OCI-M1 (cell line): ENCODE measurements at regions not wholly inside any gene's neighbourhood (a gene's known extent, or its start where the extent isn't known, plus 50 kb on each side); places are given as distances from the start of the nearest gene placed in this dataset.
A peak's percentile ranks its signal among the peaks of the same experiment; 100 is the strongest.
"Not testable (repeated sequence)": the region's sequence is repeated elsewhere in the genome, so short reads cannot be mapped to it uniquely, and the experiment has no call there.

Source experiments
- DNase-seq: peaks from one replicate; lab custom pipeline; 2025; lab: John Stamatoyannopoulos, UW

DNA sequence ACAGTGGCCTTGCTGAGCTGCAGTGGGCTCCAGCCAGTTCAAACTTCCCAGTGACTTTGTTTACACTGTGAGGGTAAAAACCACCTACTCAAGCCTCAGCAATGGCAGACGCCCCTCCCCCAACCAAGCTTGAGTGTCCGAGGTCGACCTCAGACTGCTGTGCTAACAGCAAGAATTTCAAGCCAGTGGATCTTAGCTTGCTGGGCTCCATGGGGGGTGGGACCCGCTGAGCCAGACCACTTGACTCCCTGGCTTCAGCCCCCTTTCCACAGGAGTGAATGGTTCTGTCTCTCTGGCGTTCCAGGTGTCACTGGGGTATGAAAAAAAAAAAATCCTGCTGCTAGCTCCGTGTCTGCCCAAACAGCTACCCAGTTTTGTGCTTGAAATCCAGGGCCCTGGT, 168.9 kb upstream of the INTU start:
- no peak for DNase-seq

DNA sequence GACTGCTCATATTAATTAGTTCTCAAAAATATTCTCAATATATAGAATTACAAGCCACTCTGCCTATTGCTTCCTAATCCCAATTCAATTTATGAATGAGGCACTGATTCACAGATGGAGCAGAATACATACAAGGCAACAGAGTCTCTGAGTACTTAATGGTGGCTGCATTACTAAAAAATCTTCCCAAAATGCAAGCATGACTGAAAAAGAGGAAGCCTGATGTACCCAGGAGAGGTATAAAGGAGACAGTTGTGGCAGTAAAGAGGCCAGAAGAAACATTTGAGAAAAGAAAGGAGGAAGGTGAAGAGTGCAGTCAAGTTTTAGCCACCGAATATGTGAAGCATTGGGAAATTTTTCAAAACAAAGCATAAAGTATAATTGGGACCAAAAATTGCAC, 163.2 kb upstream of the INTU start:
- DNase-seq, result no peak

DNA sequence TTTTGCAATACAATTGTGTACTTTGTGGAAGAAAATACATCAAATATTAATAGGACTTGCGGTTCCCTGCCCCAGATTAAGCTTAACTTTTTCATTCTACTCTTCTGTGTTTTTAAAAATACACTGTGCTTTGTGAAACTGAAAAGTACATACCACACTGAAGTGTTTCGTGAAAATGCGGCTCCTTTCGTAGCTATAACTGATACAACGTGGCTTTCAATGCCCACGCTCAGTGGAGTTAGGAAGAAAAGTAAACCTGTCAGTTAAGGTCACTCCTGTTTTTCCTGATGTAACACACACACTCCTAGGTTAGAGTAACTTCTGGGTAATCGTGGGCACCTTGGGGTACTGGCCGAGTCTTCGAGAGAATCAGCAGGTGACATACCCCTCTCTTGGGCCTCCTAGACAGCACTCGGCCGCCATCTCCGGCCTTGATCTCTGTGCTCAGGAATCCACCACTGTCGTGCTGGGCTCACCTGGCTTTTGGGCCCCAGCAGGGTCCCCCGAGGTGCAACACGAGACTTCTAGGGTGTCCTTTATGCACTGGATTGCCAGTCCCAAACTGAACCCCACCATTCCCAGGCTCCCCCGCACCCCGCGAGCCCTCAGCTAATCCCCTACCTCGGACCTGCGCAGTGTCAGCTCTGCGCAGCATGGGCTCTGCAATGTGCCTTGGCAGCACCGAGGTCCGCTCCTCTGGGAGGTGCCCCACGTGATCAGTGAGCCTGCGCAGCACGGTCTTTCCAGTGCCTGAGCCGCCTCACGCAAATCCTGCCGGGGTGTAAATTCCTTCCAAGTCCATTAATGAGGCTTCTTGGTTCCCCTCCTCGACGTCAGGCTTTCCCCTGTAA, 162.6 kb upstream of the INTU start:
- no peak for DNase-seq

DNA sequence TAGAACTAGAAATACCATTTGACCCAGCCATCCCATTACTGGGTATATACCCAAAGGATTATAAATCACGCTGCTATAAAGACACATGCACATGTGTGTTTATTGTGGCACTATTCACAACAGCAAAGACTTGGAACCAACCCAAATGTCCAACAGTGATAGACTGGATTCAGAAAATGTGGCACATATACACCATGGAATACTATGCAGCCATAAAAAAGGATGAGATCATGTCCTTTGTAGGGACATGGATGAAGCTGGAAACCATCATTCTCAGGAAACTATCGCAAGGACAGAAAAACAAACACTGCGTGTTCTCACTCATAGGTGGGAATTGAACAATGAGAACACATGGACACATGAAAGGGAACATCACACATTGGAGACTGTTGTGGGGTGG, 154.5 kb upstream of the INTU start:
- DNase-seq, result not testable (repeated sequence)

DNA sequence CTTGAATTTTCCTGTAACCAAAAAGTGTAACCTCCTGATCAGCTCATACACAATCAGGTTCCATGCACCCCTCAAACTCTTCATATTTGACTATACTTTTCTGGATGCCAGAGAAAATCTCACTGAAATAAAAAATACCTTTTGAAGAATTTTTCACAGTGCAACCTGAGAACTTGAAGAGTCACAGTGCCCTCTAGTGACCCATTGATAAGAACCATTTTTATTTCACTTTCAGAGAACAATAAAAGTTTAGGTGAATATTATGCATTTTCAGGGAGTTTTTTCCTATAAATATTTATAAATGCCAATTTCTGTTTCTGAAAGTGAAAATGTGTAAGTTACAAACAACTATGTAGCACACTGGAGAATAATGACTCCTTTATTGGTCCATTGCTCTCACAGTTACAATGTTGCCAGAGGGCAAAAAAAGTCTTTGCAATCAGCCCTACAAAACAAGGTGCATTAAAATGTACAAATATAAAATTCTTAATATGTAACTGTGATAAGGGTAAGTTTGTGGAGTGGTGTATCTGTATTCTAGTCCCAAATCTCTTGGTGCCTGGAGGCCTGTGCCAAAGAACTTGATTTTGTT, 153.6 kb upstream of the INTU start:
- DNase-seq, result peak; percentile 57

DNA sequence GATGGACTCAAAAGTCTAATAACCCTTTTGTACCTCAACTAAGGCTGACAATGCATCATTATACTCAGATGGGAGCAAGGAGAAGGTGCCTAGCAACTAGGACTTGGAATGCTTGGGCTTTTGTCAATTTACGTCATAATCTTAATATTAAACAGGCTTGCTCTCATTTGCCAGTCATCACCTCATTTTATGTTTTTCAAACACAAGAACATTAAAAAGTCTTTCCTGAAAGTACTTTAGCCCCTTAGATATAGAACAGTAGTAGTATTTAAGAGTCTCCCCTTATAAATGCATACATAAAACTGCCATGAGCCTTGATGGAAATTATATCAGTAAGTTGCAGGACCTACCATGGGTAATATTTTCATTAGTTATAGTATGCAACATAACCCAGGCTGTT, 150.7 kb upstream of the INTU start:
- no peak for DNase-seq

DNA sequence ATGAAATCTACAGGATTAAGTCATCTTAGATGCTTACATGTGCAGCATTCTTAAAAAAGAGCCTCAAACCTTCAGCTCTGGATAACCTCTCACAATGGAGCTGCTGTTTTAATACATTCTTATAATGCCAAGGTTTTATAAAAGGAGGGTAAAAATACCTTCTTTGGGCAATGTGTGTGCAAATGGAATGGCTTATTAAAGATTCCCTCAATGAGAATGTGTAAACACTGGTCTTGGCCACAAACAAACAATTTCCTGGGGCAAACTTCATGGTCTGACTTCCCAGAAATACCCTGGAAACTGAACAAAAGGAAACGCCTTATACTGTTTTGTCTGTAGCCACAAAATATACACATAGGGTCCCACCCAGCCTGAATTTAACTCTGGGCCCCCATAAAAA, 148.6 kb upstream of the INTU start:
- DNase-seq, result no peak

DNA sequence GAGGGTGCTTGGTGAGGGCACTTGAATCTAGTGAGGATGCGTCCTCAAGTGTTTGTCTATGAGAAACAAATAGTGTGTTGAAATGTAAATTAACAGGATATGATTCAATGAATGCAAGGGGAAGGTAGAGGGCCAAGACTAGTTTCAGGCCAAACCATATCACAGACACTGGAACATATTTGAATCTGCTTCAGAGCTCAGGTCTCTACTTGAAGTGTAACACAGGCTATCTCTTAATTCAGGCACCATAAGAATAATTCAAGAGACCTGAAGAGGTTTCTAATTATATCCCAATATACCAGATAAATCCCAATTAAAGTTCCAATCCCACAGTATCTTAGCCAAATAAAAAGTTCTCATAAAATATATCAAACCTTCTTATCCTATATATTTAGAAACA, 146.5 kb upstream of the INTU start:
- DNase-seq, result no peak

DNA sequence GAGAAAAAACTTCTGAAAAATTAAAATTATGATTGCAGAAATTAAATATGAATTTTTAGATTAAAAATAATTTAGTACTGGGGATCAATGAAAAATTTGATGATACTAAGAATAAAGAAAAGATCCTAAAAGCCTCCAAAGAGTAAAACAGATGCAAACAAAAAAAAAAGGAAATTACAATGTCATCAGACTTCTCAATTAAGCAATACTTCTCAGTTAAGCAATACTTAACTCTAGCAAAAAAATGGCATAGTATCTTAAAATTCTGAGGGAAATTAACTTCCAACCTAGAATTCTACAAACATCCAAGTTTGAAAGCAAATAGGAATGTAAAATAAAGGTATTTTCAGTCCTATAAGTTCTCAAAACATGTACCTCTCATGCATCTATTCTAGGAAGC, 141.2 kb upstream of the INTU start:
- no peak for DNase-seq

DNA sequence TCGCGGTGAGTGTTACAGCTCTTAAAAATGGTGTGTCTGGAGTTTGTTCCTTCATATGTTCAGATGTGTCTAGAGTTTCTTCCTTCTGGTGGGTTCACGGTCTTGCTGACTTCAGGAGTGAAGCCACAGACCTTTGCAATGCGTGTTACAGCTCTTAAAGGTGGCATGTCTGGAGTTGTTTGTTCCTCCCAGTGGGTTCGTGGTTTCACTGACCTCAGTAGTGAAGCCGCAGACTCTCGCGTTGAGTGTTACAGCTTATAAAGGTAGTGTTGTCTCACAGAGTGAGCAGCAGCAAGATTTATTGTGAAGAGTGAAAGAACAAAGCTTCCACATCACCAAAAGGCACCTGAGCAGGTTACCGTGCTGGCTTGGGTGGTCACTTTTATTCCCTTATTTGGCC, 135.9 kb upstream of the INTU start:
- DNase-seq, result not testable (repeated sequence)

DNA sequence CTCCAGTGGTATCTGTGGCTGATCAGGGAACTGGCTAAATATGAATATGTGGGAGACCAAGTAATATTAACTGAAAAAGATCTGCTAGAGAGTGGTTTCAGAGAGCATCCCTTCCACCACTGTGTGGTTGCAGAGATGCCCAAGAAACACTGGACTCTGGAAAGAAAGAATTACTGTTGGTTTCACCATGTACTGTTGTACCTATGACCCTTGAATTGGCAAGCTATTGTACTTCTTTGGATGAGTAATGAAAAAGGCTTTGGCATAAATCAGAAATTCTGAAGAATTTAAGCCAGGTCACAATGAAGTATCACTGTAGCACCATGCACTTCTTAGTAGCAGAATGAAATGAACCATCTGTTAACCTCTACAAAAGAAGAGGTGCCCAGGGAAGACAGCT, 134.4 kb upstream of the INTU start:
- no peak for DNase-seq

DNA sequence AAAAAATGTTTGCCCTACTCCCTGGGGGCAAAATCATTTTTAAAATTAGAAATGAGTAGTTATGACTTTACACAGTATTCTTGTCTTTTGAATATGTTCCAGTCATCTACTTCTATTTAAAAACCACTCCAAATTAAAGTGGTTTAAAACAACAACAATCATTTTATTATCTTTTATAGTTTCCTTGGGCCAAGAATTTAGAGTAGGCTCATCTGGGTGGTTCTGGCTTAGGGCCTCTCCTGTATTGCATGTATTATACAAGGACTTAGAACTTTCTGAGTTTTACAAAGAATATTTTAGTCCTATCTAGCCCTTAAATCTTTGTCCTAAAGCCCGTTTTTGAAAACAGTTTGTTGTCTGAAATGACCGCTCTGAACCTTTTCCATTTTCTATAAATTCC, 132.5 kb upstream of the INTU start:
- no peak for DNase-seq

DNA sequence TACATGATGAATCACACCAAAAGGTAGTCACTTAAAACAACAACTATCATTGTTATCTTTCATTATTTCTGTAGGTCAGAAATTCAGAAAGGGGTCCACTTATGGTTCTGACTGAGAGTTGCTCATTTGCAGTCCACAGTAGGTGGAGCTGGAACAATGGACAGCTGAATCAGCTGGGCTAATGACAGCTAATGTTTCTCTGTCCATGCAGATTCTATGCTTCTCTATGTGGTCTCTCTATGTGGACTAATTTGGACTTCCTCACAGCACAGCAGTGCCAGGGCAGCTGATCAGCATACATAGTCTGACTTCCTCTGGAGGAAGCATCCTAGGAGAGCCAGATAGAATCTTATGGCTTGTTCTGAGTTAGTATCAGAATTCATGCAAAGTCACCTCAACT, 131.7 kb upstream of the INTU start:
- peak; percentile 50 for DNase-seq

DNA sequence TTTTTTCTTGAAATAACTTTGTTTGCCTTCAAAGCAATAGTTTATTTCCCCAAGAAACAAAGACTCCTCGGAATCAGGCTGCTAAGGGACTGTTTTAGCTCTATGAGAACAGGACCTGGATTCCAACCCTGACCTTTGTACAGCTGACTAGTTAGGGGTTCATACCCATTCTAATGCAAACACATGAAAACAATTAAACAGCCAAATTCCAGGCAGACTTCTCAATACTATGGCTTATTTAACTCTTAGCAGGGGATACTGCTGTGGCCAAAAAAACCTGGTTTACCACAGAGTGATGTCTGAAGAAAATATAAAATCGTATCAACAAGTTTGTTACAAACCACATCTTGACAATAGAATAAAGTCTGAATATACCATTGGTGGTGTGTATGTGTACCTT, 129.6 kb upstream of the INTU start:
- DNase-seq, result no peak

DNA sequence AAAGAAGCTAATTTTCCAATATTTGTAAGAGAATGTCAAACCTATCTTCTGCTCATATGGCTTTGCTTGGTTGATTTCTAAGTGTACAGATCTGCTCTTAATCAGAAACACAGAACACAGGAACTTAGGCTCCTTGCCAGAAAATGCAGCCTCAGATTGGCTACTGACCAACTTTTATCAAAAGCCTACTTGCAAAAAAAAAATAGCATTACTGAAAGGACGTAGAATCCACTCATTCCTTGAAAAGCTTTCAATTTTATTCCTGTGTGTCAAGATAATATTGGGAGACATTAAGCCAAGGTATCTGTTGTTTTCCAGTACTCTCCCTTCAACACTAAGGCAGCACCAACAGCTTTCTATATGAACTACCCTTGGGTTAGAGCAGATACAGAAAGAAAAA, 127.6 kb upstream of the INTU start:
- DNase-seq, result peak; percentile 84

DNA sequence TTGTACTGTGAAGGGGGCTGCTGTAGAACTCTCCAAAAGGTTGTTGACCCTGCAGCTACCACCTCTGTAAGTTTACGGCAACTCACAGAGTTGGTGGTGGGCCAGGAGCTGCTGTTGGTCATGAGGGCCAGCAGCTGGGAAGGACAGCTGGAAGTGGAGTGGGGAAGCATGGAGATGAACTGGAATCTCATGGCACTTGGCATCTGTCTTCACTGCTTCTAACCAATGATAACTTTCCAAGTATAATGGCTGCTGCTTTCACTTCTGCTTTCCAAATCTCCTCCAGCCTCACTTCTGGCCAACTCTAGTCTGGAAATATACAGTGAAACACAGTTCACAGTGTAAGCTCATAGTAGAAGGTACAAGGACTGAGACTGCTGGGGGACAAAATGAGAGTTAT, 126.5 kb upstream of the INTU start:
- DNase-seq, result no peak

DNA sequence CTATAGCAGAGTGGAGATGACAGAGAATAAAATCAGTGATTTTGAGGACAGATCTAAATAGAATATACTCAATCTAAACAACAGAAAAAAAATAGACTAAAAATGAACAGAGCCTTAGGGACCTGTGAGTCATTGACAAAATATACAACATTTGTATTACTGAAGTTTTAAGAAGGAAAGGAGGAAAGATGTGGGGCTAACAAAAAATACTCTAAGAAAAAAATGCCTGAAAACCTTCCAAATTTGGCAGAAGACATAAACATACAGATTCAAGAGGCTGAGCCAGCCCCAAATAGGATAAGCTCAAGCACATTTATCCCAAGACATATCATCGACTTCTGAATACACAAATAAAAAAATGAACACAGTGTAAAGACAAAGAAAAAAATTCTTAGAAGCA, 123.6 kb upstream of the INTU start:
- no peak for DNase-seq

DNA sequence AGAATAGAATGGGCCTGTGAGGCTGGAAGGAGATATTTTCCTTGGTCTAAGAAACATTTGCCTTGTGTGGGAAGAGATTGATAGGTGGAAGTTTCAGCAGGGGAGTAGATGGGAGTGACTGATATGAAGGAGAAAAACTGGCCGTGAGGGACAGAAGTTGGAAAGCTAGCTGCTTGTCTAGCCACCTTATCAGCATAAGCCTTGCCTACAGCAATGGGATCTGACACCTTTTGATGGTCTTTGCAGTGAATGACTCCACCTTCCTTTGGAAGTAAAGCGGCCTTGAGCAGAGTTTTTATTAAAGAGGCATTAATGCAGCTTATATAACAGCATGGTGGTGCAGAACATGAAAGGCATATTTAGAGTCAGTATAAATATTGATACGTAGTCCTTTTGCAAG, 120.1 kb upstream of the INTU start:
- not testable (repeated sequence) for DNase-seq

DNA sequence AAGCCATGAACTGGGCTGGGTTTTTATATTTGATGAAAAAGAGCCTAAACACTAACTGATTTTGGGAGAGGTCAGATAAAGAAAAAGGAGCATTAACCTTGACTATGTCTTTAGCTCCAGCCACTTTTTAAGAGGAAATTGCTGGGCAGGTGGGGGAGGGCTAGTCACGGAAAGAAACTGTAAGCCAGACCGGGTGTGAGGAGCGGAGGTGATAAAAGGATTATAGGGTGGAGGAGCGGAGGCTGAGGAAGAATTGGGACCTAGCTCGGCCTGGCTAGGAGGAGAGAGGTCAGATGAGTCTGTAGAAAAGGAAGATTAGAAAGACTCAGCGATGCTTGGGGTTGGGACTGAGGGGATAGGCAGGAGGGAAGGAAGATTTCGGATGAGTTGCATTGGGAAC, 117.5 kb upstream of the INTU start:
- not testable (repeated sequence) for DNase-seq

DNA sequence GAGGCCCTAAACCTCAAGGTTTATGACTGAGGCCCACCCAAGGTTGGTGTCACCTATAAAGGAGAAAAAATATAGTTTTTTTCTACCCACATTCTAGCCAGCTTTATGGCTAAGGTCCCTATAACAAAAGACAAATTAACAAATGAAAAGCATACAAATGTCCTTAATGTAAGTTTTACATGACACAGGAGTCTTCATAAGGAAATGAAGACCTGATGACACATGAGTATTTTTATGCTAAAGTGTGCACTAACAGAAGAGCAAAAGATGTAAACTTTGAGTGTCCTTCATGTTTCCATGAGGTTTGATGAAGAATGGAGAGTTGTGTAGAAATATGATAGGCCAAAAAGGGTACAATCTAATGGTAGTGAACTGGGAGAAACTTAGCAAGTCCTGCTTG, 114.7 kb upstream of the INTU start:
- DNase-seq, result no peak

DNA sequence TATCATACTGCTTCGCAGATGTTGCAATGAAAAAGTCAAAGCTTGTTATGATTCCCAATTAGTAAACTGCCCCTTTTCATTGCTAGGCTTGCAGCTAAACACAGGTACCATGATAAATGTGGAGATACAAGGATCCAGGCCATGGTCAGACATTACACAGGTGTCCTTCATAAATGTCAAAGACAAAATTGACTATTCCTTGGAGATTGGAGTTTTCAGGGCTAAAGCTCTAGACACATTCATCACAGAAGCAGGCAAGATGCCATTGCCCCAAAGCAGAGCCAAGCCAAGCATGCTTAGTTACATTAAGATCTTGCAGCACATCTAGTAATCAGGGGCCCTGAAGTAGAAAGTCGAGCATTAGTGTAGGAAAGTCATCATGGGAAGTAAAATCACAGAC, 111.3 kb upstream of the INTU start:
- no peak for DNase-seq

DNA sequence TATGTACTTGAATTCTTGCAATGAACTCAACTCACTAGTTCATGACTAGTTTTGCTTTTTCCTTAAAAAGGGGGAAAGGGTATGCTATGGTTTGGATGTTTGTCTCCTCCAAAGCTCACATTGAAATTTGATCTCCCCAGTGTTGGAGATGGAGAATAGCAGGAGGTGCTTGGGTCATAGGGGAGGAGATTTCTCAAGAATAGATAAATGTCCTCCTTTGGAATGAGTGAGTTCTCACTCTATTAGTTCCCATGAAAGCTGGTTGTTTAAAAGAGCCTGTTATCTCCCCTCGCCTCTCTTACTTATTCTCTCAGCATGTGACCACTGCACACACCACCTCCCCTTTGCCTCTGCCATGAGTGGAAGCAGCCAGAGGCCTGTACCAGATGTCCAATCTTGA, 109.4 kb upstream of the INTU start:
- DNase-seq, result no peak

DNA sequence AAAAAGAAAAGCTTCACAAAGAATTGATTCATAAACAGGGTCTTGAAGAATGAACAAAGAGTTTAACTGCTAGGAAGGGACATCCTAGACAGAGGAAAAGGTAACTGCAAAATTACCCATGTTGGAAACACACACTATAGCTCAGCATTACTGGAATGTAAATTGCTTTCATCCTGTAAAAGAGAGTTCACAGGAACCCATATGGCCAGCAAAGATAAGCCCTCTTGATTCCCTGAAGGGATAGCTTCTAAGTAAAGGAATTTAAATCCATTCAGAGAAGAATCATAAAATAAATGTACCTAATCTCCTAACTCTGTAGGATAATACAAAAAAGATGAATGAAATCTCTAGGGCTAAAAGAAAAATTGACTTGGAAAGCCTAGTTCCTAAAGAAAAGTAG, 107.1 kb upstream of the INTU start:
- DNase-seq, result peak; percentile 33

DNA sequence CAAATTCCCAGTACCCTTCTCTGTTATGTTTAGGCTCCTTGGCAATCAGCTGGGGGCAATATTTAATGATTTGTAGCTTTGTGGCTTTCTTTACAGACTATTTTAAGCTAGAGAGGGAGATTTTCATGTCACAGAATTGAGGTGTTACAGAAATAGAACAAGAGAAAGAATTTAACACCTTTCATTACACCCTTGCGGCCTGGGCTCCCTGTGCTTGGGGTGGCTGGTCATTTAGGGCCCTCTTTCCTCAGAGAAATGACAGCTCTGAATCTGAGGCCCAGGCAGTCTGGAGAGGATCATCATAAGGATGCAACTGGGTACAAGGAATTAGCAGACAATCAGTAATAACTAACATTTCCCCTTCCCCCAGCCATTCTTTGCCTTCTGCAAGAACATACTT, 104.5 kb upstream of the INTU start:
- DNase-seq, result no peak
